Suppressor macrophage treated with lipopolysaccharide for 1 hour (primary cell): ENCODE measurements at regions not wholly inside any gene's neighbourhood (a gene's known extent, or its start where the extent isn't known, plus 50 kb on each side); places are given as distances from the start of the nearest gene placed in this dataset.

Experiments used
- DNase-seq, 3 donors: peaks; one replicate each; pipeline ENCODE4 v3.0.0-alpha.2; 2020 to 2022

DNA sequence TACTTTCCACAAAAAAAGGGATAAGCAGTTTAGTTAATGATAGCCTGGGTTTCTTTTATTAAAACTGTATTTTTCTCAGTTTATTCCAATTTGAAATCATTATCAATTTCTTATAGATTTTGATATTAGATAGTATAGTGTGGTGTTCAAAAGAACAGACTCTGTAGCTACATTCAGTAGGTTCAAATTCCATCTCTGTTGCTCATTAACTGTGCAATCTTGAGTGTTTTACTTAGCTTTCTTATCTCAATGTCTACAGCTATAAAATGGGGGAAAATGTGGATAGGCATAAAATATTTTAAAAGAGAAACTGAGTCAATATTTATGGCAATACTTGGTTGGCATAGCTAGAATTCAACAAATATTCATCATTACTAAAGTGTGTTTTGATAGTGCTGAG, 86.9 kb upstream of the SEMA3A start:
- no peak for DNase-seq

DNA sequence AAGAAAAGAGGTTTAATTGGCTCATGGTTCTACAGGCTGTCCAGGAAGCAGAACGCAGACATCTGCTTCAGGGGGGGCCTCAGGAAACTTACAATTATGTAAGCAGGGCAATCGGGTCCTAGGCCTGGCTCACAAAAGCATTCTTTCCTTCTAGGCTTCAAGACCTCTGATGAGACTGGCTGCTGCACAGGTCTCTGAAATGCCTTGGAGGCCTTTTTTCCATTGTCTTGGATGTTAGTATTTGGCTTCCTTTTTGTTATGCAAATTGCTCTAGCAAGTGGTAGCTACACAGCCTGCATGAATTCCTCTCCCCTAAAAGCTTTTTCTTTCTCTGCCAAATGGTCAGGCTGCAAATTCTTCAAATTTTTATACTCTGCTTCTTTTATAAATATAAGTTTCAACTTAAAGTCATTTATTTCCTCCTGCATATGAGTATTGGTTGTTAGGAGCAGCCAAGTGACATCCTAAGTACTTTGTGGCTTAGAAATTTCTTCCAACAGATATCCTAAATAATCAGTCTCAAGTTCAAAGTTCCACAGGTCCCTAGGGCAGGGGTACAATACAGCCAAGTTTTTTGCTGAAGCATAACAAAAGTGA, 83.1 kb upstream of the SEMA3A start:
- no peak for DNase-seq

DNA sequence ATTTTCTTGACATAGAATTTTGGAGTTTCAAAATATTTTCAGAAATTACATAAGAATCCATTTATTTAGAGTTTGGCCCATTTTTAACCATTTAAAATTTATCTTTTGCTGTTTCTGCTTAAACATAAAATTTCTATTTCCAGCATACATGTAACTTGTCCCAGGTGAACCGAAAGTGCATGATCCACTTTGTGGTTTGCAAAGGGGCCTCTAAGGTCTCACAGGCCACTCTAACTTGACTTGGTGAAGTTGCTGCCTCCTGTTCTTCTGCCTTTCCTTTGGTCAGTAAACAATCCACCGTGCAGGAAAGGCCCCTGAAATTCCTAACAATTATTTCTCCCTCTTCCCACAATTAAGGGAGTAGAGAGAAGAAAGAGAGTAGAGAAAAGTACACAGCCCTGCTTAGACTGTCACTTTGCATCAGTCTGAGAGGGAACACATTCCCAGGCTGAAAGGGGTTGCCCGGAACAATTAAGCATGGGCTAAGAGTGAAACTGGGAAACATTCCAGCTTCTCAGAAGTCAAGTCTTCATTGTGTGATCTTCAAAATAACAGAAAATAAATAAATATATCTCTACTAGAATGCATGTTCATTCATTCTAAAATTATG, 79.5 kb upstream of the SEMA3A start:
- no peak for DNase-seq

DNA sequence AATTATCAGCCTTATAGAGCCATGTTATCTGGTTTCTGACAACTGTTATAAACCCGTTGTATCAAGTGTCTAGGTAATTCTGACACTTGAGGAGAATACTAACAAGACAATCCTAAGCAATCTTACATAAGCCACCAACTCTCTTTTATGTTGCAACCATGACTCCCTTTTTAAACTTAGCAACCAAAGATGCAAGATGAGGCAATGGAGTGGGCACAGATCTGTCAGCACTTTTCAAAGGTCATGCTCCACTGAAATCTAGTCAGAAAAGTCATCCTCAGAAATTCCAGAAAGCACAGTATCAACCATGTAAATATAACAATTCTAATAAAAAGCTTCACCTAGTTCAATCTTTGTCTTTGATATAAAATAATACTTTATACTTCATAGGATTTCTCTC, 77.0 kb upstream of the SEMA3A start:
- peak; percentile 68 to 86 (median 83) for DNase-seq

DNA sequence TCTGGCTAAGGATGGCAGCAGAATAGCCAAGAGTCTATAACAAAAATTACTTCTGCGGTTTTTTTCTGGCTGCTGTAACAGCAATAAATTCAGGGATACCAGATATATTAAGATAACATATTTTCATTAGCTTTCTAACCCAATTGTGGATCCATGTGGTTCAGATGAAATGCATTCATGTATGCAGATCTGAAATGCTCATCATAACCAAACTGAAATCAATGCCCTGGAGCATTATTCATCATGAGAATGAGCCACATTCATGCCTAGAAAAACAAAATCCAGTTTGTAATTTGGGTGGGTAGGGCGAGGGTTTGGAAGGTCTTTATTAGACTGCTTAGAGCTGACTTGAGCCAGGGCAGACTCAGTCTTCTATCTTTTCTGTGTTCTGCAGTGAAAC, 69.8 kb upstream of the SEMA3A start:
- DNase-seq, result no peak

DNA sequence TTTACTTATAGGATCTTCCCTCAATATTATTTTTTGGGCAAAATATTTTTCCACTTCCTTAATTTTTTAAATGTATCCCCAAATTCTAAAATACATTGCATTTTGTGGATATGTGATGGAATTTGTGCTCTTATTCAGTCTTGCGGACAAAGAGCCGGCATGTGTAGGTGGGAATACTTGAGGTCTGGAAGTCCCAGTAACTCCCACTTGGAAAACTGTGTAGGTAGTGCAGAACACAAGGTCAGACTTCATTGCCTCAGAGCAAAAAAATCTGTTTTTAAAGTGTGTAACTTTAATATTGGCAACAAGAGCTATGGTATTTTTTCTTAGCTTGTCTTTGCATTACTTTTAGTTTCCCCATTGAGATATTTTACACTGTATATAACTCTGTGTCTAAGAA, 68.5 kb upstream of the SEMA3A start:
- DNase-seq, result no peak

DNA sequence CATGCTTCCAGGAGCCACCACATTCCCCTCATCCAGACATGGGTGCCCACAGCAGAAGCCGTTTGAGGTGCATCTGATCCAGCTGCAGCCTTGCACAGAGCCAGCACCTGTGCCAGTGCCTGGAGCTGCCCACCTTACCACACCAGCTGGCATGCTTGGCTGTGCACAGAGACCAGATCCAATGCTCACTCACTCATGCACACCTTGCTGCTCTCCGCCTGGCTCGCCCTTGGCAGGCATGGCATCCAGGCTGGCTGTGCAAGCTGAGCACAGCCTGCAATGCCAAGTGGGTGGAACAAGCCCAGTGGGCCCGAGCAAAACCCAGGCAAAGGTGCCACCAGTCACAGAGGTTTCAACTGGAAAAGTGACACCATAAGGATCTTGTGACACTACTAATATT, 66.9 kb upstream of the SEMA3A start:
- no peak for DNase-seq

DNA sequence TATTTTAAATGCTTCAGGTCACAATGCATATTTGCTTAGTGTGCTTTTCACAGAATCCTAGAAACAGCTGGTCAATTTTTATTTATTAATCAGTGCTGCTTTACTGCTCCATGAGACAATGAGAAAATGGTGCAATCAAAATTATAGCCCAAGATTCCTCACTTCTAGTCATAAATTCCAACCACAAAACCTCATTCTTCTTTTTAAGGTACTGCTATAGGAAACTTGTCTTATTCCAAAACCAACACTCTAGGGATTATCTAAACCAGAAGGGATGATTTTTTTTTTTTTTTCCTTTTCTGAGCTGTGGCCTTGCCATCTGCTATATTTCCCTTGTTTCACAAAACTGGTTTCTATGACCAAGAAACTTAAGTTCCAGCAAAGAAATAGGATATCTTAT, 64.0 kb upstream of the SEMA3A start:
- DNase-seq, result no peak

DNA sequence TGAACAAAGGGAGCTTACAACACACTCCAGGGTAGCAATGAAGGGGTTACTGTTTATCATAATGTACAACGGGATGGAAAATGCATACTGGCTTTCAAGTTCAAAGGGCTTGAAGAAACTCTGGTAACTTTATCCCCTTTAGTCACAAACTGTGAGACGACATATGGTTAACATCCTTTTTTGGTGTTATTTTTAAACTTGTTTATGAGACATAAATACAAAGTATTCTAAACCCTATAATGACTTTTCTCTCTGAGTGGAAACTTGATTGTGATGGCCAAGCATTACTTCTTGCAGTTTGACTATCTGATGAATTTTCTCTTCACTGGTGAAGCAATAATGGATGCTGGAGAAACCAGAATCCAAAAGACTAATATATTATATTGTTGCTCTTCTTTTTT, 62.0 kb upstream of the SEMA3A start:
- DNase-seq, result no peak

DNA sequence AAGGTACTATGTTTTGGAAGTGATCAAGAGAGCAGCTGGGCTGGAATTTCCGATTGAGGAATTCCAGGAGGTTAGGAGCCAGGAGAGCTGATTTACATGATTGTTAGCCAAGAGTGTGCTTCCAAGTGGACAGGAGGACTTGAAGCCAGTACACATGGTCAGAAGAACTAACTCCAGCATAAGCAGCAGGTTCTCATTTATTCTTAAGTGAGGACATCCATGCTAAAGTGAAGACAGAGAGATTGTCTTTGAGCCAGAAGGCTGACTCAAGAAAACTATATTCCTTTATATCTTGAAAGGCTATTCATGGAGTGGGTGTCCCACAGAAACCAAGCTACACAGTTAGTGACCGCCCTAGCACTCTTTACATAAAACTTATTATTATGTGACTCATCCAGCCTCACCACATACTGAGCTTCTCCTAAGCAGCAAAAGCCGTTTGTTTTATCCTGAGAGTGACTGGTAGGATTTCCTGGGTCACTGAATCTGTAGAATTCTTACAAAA, 56.7 kb upstream of the SEMA3A start:
- peak; percentile 50 to 78 (median 73) for DNase-seq

DNA sequence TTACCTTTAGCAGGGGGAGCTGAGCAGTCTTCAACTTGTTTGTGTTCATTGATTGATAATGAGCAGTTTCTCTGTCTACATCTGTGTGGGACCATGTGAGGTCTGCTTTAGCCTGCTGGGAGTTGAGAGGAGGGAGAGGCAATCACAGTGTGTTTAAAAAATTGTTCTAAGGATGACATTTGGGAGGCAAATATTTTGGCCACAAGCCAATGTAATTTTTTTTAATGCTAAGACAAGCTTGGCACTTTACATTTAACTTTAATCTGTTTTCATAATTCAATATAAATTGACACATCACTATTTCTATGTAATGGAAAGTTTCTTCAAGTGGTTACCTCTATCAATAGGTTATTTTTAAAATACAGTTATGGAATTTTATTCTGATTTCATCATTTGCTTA, 55.9 kb upstream of the SEMA3A start:
- DNase-seq, result no peak

DNA sequence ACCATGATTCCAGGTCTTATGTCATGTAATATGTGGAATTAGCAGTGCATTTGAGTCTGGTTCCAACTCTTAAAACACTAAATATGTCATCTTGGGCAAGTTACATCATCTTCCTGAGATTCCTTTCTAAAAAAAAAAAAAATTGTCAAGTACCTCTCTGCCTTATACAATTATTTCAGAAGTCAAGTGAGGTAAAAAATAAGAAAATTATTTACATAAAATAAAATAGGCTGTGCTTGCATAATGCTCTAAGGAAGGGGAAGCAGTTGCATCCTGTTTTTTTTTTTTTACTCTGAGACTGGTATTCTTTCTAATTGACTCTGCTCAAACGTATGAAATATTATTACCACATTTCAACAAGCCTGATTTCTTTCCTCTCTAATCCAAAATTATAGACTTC, 55.1 kb upstream of the SEMA3A start:
- peak; percentile 23 to 77 (median 67) for DNase-seq

DNA sequence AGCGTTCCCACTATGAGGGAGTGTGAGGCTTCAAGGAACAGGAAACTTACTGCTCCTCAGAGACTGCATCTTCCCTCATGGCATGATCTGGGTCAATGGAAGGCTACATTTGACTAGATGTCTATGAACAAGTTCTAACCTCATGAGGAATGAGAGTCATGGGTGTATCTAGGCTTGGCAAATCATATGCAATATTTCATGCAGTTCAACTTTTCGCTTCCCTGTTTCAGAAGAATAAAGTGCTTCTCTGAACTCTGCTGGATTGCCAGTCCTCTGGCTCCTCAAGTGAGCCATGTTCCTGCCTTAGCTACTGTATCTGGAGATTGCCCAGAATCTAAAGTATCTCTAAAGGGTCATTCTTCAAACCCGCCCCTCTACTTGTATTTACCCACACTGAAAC, 54.3 kb upstream of the SEMA3A start:
- peak; percentile 44 to 73 (median 73) for DNase-seq

DNA sequence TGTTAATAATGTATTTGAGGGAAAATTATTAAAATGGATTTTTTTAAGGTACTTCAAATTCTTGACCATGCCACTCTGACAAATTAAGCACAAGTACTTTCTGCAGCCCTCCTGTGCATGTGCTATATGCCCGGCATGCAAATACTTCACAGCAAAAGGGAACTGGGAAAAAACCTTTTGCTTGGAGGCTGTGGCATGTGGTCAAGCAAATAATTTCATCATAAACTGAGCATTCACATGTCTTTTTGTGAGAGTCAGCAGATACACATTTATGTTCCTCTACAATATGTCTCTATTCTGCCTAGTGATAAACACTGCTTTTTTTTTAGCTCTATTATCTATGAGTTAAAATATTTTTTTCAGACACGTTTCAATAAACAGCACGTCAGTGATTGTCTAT, 53.7 kb upstream of the SEMA3A start:
- peak; percentile 84 to 94 (median 93) for DNase-seq

DNA sequence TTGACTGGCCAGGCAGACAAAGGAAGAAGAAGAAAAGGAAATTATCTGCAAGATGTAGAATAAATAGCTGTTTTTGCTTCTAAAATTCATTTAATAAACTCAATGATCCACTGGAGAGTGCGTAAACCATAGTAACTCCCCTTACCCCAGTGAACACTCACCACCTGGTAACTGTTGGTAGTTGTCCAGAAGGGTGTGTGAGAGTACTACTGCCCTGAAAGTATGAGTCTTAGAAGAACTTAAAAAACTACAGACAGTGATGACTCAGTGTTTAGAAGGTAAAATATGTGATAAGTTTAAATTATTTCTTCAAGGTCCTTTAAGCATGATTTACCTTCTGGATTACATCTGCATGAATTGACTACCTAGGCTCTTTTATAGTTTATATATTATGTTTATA, 53.0 kb upstream of the SEMA3A start:
- peak in 2 of 3 donors; percentile 28 to 34 for DNase-seq

DNA sequence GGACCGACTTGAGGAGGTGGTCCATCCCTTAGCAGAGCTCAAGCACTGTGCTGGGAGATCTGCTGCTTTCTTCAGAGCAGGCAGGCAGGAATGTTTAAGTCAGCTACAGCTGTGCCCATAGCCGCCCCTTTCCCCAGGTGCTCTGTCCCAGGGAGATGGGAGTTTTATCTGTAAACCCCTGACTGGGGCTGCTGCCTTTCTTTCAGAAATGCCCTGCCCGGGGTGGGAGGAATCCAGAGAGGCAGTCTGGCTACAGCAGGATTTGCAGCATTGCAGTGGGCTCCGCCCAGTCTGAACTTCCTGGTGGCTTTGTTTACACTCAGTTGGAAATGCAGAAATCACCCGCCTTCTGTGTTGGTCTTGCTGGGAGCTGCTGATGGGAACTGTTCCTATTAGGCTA, 51.2 kb upstream of the SEMA3A start:
- DNase-seq, result no peak
